Glutamatergic neuron (in vitro differentiated cells): ENCODE measurements at regions not wholly inside any gene's neighbourhood (a gene's known extent, or its start where the extent isn't known, plus 50 kb on each side); places are given as distances from the start of the nearest gene placed in this dataset.

Source experiments
- DNase-seq: peaks from one replicate; pipeline ENCODE4 v3.0.0; 2022
- H3K27ac Mint-ChIP-seq: one replicate; pipeline ENCODE4 v1.8.0; 2020; ENCODE audit warnings: mild to moderate bottlenecking, mixed read lengths, inconsistent platforms; ENCODE audit not compliant: unreplicated experiment
- H3K27me3 Mint-ChIP-seq: one replicate; pipeline ENCODE4 v1.8.0; 2020; ENCODE audit warnings: mild to moderate bottlenecking, moderate library complexity, mixed read lengths, inconsistent platforms; ENCODE audit not compliant: unreplicated experiment
- H3K36me3 Mint-ChIP-seq: one replicate; pipeline ENCODE4 v1.8.0; 2020; ENCODE audit warnings: mild to moderate bottlenecking, mixed read lengths, inconsistent platforms; ENCODE audit not compliant: unreplicated experiment
- H3K4me1 Mint-ChIP-seq: one replicate; pipeline ENCODE4 v1.8.0; 2020; ENCODE audit warnings: mild to moderate bottlenecking, low read depth, mixed read lengths, inconsistent platforms; ENCODE audit not compliant: unreplicated experiment
- H3K4me3 Mint-ChIP-seq: one replicate; pipeline ENCODE4 v1.8.0; 2020; ENCODE audit warnings: mild to moderate bottlenecking, mixed read lengths, inconsistent platforms; ENCODE audit not compliant: unreplicated experiment
- H3K9me3 Mint-ChIP-seq: one replicate; pipeline ENCODE4 v1.8.0; 2020; ENCODE audit warnings: mild to moderate bottlenecking, moderate library complexity, mixed read lengths, inconsistent platforms; ENCODE audit not compliant: unreplicated experiment
- TF ChIP-seq, protein P1 (sequence below): fragments of 200-600 bp; sonication (generic); IDR thresholded peaks from one replicate; pipeline ENCODE4 v1.5.0; 2021; ENCODE audit not compliant: partially characterized antibody, unreplicated experiment

DNA sequence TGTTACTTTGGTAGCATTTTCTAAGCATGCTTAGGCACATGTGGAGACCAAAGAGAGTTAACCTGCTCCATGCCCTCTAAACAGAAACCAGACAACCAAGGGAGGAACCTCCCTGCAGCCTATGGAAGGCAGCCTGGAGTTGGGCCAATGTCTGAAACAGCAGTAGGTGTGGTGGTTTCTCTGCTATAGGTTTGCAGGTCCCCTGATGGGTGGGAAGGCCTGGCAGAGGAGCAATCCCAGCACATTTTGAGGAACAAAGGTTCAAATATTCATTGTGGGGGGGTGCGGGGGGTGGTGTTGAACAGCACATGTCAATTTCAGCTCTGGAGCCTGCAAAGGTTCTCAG, 65.4 kb downstream of the DACT1 start:
- H3K36me3 Mint-ChIP-seq = no peaks in the 10 kb centered on the region
- no peak overlapping the region for H3K4me3 Mint-ChIP-seq
- no peak overlapping the region for H3K27ac Mint-ChIP-seq
- TF ChIP-seq, protein P1, sequence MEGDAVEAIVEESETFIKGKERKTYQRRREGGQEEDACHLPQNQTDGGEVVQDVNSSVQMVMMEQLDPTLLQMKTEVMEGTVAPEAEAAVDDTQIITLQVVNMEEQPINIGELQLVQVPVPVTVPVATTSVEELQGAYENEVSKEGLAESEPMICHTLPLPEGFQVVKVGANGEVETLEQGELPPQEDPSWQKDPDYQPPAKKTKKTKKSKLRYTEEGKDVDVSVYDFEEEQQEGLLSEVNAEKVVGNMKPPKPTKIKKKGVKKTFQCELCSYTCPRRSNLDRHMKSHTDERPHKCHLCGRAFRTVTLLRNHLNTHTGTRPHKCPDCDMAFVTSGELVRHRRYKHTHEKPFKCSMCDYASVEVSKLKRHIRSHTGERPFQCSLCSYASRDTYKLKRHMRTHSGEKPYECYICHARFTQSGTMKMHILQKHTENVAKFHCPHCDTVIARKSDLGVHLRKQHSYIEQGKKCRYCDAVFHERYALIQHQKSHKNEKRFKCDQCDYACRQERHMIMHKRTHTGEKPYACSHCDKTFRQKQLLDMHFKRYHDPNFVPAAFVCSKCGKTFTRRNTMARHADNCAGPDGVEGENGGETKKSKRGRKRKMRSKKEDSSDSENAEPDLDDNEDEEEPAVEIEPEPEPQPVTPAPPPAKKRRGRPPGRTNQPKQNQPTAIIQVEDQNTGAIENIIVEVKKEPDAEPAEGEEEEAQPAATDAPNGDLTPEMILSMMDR = no peak
- peaks cover 2% of the 10 kb centered on the region for H3K27me3 Mint-ChIP-seq
- no peaks in the 10 kb centered on the region for H3K9me3 Mint-ChIP-seq
- peaks cover 28% of the 10 kb centered on the region for H3K4me1 Mint-ChIP-seq
- DNase-seq = no peak

DNA sequence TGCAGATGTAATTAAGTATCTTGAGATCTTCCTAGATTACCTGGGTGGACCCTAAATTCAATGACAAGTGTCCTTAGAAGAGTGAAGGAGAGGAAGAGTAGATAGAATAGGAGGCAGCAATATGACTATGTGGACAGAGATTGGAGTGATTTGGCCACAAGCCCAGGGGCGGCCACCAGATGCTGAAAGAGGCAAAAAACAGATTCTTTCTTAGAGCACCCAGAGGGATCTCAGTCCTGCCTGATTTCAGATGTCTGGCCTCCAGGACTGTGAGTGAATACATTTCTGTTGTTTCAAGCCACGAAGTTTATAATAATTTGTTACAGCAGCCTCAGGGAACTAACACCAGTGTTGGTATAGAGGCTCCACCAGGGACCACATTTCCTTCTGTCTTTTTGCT, 67.3 kb downstream of the DACT1 start:
- DNase-seq = no peak
- Mint-ChIP-seq H3K27me3 (peaks cover 2% of the 10 kb centered on the region), H3K27ac (no peak overlapping the region), H3K4me3 (no peak overlapping the region), H3K4me1 (peaks cover 27% of the 10 kb centered on the region), H3K9me3 (no peaks in the 10 kb centered on the region), H3K36me3 (no peaks in the 10 kb centered on the region)
- TF ChIP-seq, protein P1 = no peak

DNA sequence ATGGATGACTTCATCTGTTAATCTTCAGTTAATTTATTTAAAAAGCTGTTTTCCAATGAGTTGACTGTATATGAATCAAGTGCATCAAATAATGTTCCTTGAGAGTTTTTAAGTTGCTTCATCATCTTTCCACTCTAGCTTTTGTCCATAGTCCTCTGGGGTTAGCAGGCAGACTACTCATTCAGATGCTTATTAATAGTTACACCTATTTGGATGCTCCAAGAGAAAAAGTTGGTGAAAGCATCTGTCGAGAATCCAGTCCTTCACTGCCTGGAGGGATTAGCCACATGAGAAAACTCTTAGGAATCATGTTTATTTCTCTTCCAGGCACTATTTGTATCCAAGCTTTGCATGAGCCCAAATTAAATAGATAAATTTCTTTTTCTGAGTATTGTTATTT, 70.2 kb downstream of the DACT1 start:
- peaks cover 31% of the 10 kb centered on the region for H3K4me1 Mint-ChIP-seq
- no peaks in the 10 kb centered on the region for H3K9me3 Mint-ChIP-seq
- H3K27me3 Mint-ChIP-seq = peaks cover 2% of the 10 kb centered on the region
- no peaks in the 10 kb centered on the region for H3K36me3 Mint-ChIP-seq
- TF ChIP-seq, protein P1 = no peak
- no peak for DNase-seq
- no peak overlapping the region for H3K4me3 Mint-ChIP-seq
- no peak overlapping the region for H3K27ac Mint-ChIP-seq

DNA sequence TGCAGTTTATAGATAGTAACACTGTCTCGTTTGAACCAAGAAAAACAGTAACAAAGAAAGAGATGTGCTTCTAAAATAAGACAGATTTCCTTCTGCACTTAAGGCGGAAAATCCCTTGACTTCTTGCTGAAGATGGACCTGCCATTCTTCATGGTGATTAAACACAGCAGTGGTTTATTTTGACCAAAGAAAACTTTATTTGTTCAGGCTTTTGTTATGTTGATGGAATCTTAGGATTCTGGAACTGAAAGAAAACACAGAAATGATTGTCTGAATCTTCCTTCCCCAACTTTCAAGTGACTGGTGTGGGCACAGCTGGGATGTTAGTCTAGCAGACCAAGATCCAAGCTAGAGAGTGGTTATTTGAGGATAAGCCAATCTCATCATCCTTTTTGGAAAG, 72.2 kb downstream of the DACT1 start:
- no peak overlapping the region for H3K4me3 Mint-ChIP-seq
- no peak for DNase-seq

DNA sequence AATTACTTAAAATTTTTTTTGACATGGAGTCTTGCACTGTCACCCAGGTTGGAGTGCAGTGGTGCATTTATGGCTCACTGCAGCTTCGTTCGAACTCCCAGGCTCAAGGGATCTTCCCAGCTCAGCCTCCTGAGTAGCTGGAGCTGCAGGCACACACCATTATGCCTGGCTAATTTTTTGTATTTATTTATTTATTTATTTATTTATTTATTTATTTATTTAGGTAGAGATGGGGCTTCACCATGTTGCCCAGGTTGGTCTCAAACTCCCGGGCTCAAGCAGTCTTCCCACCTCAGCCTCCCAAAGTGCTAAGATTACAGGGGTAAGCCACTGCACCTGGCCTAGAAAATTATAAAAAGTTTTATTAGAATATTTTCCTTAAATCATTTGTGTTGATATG, 73.6 kb downstream of the DACT1 start:
- no peak overlapping the region for H3K4me3 Mint-ChIP-seq
- H3K9me3 Mint-ChIP-seq = no peaks in the 10 kb centered on the region
- no peak for DNase-seq
- H3K27ac Mint-ChIP-seq = no peak overlapping the region
- H3K36me3 Mint-ChIP-seq = no peaks in the 10 kb centered on the region
- H3K4me1 Mint-ChIP-seq = peaks cover 16% of the 10 kb centered on the region
- no peaks in the 10 kb centered on the region for H3K27me3 Mint-ChIP-seq
- TF ChIP-seq, protein P1 = no peak

More for the DNA sequence above, 72.2 kb downstream of the DACT1 start:
- no peaks in the 10 kb centered on the region for H3K36me3 Mint-ChIP-seq
- peaks cover 19% of the 10 kb centered on the region for H3K4me1 Mint-ChIP-seq
- TF ChIP-seq, protein P1 = no peak
- no peak overlapping the region for H3K27ac Mint-ChIP-seq
- no peaks in the 10 kb centered on the region for H3K27me3 Mint-ChIP-seq
- no peaks in the 10 kb centered on the region for H3K9me3 Mint-ChIP-seq
